ENCODE measurements at regions not wholly inside any gene's neighbourhood (a gene's known extent, or its start where the extent isn't known, plus 50 kb on each side); places are given as distances from the start of the nearest gene placed in this dataset.

- TF ChIP-seq CTCF (IDR thresholded peaks at IDR 0.05) = no peak
- no peak for TF ChIP-seq POLR2A (IDR thresholded peaks at IDR 0.05)
- no peak for TF ChIP-seq POLR2AphosphoS5 (IDR thresholded peaks at IDR 0.05)
- no peak for TF ChIP-seq EP300 (IDR thresholded peaks at IDR 0.05)
Observed at GRCh38 chr13:61144301-61144700, 271.3 kb downstream of the PCDH20 start.
